Epithelial cell of esophagus (primary cell): ENCODE measurements at regions not wholly inside any gene's neighbourhood (a gene's known extent, or its start where the extent isn't known, plus 50 kb on each side); places are given as distances from the start of the nearest gene placed in this dataset.

Experiments used
- DNase-seq: peaks from one replicate; pipeline ENCODE4 v3.0.0; 2010; ENCODE audit warnings: low read depth
- H3K4me3 ChIP-seq: 2 replicates; pipeline ENCODE4 v1.5.1; 2011; ENCODE audit warnings: mild to moderate bottlenecking, low read length, control low read depth
- CTCF ChIP-seq: IDR thresholded peaks from 2 replicates; pipeline ENCODE4 v1.5.1; 2011; ENCODE audit warnings: low read depth, mild to moderate bottlenecking, low read length, control low read depth, inconsistent platforms; ENCODE audit not compliant: insufficient read depth; ENCODE audit errors: missing control alignments

DNA sequence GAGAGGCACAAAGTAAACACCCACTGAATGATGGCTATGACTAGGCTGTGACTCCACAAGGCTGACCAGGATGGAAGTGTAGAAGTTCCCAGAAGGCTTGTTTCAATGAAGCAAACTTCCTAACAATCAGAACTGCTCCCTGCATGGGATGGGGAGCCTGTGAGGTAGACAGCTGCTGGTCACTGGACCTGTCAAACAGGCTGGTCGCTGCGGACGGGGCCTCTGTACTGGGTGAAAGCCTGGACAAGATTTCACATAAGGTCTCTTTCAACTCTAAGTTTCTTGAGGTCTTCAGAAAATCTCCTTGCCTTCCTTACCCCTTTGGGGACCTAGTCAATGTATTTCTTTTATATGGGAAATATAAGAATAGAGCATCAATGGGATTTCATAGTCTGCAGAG lies 438.2 kb downstream of the BUD13 start:
- TF ChIP-seq CTCF = no peak
- no peak overlapping the region for H3K4me3 ChIP-seq

GRCh38 chr11:116333001-116333535 lies 439.7 kb downstream of the BUD13 start:
- no peak overlapping the region for H3K4me3 ChIP-seq
- no peak for TF ChIP-seq CTCF
- no peak for DNase-seq

More for the DNA sequence above, 438.2 kb downstream of the BUD13 start:
- no peak for DNase-seq

DNA sequence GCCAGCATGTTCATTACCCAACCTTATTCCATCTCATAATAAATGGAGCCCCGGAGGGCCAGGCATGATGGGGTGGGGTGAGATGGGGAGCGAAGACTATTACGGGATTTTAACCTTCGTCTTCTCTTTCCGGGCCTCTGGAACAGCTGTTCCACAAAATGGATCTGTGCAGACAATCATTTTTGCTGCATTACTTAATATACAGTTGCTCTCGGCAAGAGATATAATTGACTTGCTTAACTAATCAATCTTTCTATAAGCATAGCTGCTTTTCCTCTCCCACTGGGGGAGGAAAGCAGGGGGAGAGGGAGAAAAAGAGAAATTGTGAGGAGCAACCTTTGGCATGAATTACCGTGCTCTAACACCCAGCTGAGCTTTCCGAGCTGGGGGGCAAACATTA lies 440.4 kb downstream of the BUD13 start:
- DNase-seq = no peak
- H3K4me3 ChIP-seq = no peak overlapping the region
- TF ChIP-seq CTCF = no peak

DNA sequence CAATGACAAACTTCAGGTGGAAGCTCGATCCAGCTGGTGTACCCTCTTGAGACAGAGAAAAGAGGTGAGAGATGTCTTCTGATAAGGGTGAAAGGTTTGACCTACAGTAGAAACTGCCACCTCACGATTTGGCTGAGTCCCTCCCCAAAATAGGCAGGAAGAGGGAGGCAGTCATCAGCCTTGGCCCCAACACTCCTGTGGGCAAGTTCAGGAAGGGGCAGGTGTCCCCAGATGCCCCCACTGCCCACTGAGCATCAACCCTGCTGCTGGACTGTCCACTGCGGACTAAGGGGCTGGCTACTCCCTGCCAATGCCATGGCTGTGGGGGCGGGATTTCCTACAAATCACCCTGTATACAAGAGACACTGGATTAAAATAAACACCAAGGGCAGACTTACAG lies 441.4 kb downstream of the BUD13 start:
- DNase-seq = no peak
- H3K4me3 ChIP-seq = no peak overlapping the region
- no peak for TF ChIP-seq CTCF

DNA sequence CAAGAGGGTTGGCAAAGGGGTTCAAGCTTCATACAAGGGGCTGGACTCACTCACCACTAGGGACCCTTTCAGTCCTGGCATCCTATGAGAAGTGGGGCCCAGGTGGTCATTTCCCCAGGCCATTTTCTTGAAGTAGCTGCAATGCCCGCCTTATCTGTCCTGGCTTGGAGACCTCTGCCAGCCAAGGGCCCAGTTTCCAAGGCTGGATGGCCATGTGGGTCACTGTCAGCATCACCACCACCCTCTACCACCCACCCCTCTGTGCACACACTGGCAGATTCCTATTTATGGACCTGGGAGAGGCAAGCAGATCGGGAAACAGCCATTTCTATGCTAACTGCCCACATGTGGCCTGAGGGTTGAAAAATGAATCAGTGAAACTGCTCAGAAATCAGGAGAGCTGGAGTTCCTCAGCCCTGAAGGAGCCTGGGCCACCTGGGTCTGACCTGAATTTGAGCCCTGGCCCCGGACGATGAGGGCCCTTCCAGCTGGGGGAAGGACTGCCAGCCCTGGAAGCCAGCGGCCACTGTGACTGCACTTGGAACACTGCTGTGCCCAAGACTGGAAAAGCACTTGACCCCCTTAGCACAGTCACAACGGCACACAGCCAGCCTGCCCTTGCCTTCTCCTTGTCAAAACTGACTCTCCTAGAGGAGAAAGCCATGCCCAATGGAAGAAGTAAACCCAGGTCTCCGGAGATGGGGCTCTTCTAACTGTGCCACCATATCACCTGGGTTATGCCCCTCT lies 442.2 kb downstream of the BUD13 start:
- no peak for TF ChIP-seq CTCF
- no peak overlapping the region for H3K4me3 ChIP-seq
- DNase-seq = no peak

DNA sequence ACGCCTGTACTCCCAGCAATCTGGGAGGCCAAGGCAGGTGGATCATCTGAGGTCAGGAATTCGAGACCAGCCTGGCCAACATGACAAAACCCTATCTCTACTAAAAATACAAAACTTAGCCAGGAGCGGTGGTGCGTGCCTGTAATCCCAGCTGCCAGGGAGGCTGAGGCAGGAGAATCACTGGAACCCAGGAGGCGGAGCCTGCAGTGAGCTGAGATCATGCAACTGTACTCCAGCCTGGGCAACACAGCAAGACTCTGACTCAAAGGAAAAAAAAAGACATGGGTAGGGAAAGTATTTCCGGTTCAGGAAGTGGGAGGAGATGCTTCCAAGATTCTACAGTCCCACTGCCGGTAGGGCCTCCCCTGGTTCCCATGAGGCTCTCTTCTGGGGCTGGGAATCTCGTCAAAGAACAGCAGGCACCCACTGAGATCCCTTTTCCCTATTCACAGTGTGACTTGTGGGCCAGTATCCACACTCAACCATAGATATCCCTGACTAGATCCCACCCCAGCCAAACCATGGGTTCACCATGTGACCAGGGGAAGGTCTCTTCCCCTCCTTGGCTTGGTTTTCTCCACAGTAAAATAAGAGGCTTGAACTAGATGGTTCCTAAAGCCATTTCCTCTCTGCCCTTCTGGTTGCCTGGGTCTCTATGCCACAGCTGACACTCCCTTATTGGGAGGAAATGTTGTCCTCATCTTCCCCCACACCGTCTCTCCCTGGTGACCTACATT lies 443.3 kb downstream of the BUD13 start:
- no peak for DNase-seq
- H3K4me3 ChIP-seq = no peak overlapping the region
- TF ChIP-seq CTCF = no peak

- no peak for TF ChIP-seq CTCF
- DNase-seq = no peak
- no peak overlapping the region for H3K4me3 ChIP-seq
Measured at GRCh38 chr11:116328851-116329250, 443.9 kb downstream of the BUD13 start.
